HEK293 (cell line): ENCODE measurements at regions not wholly inside any gene's neighbourhood (a gene's known extent, or its start where the extent isn't known, plus 50 kb on each side); places are given as distances from the start of the nearest gene placed in this dataset.

Experiments
- CTCF ChIA-PET: fragments of 350-600 bp; formaldehyde crosslinking; extraction: SDS; loops from one replicate; lab custom pipeline; 2021; ENCODE audit warnings: antibody characterized with exemption; lab: Yijun Ruan, JAX
- POLR2A ChIA-PET: fragments of 300-600 bp; formaldehyde crosslinking; extraction: SDS; loops from one replicate; lab custom pipeline; 2020; ENCODE audit warnings: antibody characterized with exemption, inconsistent platforms; lab: Yijun Ruan, JAX
- H3K27ac ChIP-seq: fragments of 200-500 bp; sonication (Bioruptor generic); 2 replicates; pipeline ENCODE4 v1.5.1; 2014; ENCODE audit warnings: low read depth, low read length, control low read depth, inconsistent platforms; ENCODE audit errors: extremely low read depth
- H3K36me3 ChIP-seq, 2 experiments: fragments of 200-500 bp in 1 of 2; sonication (Bioruptor generic) in 1 of 2; 1 replicate in 1 of 2; 2 replicates in 1 of 2; pipeline ENCODE4 v1.5.1; 2014 to 2017; ENCODE audit warnings: inconsistent platforms in 2 of 2, low read length in 2 of 2; ENCODE audit not compliant: control insufficient read depth in 2 of 2, insufficient read depth in 1 of 2
- H3K4me1 ChIP-seq: fragments of 200-500 bp; sonication (Bioruptor generic); 2 replicates; pipeline ENCODE4 v1.5.1; 2014; ENCODE audit warnings: mild to moderate bottlenecking, low read length, inconsistent platforms; ENCODE audit not compliant: control insufficient read depth, insufficient read depth
- H3K4me3 ChIP-seq: 2 replicates; pipeline ENCODE4 v1.5.1; 2011; ENCODE audit warnings: low read depth, mild to moderate bottlenecking, control low read depth, low read length, moderate library complexity
- H3K9me3 ChIP-seq: fragments of 200-500 bp; sonication (Bioruptor generic); 2 replicates; pipeline ENCODE4 v1.5.1; 2014; ENCODE audit warnings: low read depth, low read length, inconsistent platforms; ENCODE audit not compliant: control insufficient read depth, insufficient read depth
- EGR2 ChIP-seq: fragments of 450-650 bp; formaldehyde crosslinking; IDR thresholded peaks from 2 replicates; pipeline ENCODE4 v1.5.1; 2016; ENCODE audit warnings: low read depth, missing biosample characterization, missing genetic modification characterization
- FEZF1 ChIP-seq: fragments of 450-650 bp; formaldehyde crosslinking; IDR thresholded peaks from 2 replicates; pipeline ENCODE4 v1.5.1; 2016; ENCODE audit warnings: missing biosample characterization, missing genetic modification characterization
- MYNN ChIP-seq: fragments of 450-650 bp; formaldehyde crosslinking; IDR thresholded peaks from 2 replicates; pipeline ENCODE4 v1.5.1; 2016; ENCODE audit warnings: missing biosample characterization, missing genetic modification characterization, borderline replicate concordance
- MZF1 ChIP-seq: fragments of 450-650 bp; formaldehyde crosslinking; IDR thresholded peaks from 2 replicates; pipeline ENCODE4 v1.5.1; 2017; ENCODE audit warnings: missing biosample characterization, missing genetic modification characterization, borderline replicate concordance
- PRDM6 ChIP-seq: fragments of 450-650 bp; formaldehyde crosslinking; IDR thresholded peaks from 2 replicates; pipeline ENCODE4 v1.5.1; 2017; ENCODE audit warnings: missing biosample characterization, missing genetic modification characterization
- RBAK ChIP-seq: fragments of 450-650 bp; formaldehyde crosslinking; IDR thresholded peaks from 2 replicates; pipeline ENCODE4 v1.5.1; 2016; ENCODE audit warnings: missing biosample characterization, missing genetic modification characterization
- ZBTB17 ChIP-seq: fragments of 450-650 bp; formaldehyde crosslinking; IDR thresholded peaks from 2 replicates; pipeline ENCODE4 v1.5.1; 2016; ENCODE audit warnings: missing biosample characterization, missing genetic modification characterization
- ZBTB21 ChIP-seq: fragments of 450-650 bp; formaldehyde crosslinking; IDR thresholded peaks from 2 replicates; pipeline ENCODE4 v1.5.1; 2017; ENCODE audit warnings: missing biosample characterization, missing genetic modification characterization
- ZNF133 ChIP-seq: fragments of 450-650 bp; formaldehyde crosslinking; IDR thresholded peaks from 2 replicates; pipeline ENCODE4 v1.5.1; 2016; ENCODE audit warnings: missing biosample characterization, missing genetic modification characterization
- ZNF19 ChIP-seq: fragments of 450-650 bp; formaldehyde crosslinking; IDR thresholded peaks from 2 replicates; pipeline ENCODE4; 2016; ENCODE audit warnings: missing biosample characterization, missing genetic modification characterization, low read depth
- ZNF23 ChIP-seq: fragments of 450-650 bp; formaldehyde crosslinking; IDR thresholded peaks from 2 replicates; pipeline ENCODE4 v1.5.1; 2016; ENCODE audit warnings: missing biosample characterization, missing genetic modification characterization, borderline replicate concordance
- ZNF248 ChIP-seq: fragments of 450-650 bp; formaldehyde crosslinking; IDR thresholded peaks from 2 replicates; pipeline ENCODE4 v1.5.1; 2017; ENCODE audit warnings: missing biosample characterization, missing genetic modification characterization
- ZNF473 ChIP-seq: fragments of 450-650 bp; formaldehyde crosslinking; IDR thresholded peaks from 2 replicates; pipeline ENCODE4 v1.5.1; 2017; ENCODE audit warnings: missing biosample characterization, missing genetic modification characterization
- ZNF501 ChIP-seq: fragments of 450-650 bp; formaldehyde crosslinking; IDR thresholded peaks from 2 replicates; pipeline ENCODE4 v1.5.1; 2016; ENCODE audit warnings: missing biosample characterization, missing genetic modification characterization
- ZNF529 ChIP-seq: fragments of 450-650 bp; formaldehyde crosslinking; IDR thresholded peaks from 2 replicates; pipeline ENCODE4 v1.5.1; 2017; ENCODE audit warnings: missing genetic modification characterization, missing biosample characterization; ENCODE audit not compliant: insufficient replicate concordance
- ZNF660 ChIP-seq: fragments of 450-650 bp; IDR thresholded peaks from 2 replicates; pipeline ENCODE4 v1.5.1; 2018; ENCODE audit warnings: missing biosample characterization, mild to moderate bottlenecking, missing genetic modification characterization
- ZNF670 ChIP-seq: fragments of 450-650 bp; formaldehyde crosslinking; IDR thresholded peaks from 2 replicates; pipeline ENCODE4 v1.5.1; 2016; ENCODE audit warnings: missing biosample characterization, missing genetic modification characterization, low read depth
- ZNF830 ChIP-seq: fragments of 450-650 bp; IDR thresholded peaks from 2 replicates; pipeline ENCODE4 v1.5.0; 2018; ENCODE audit warnings: missing biosample characterization, missing genetic modification characterization, low read depth, mild to moderate bottlenecking, moderate library complexity
- ZNF837 ChIP-seq: fragments of 450-650 bp; formaldehyde crosslinking; IDR thresholded peaks from 2 replicates; pipeline ENCODE4 v1.5.1; 2016; ENCODE audit warnings: missing biosample characterization, missing genetic modification characterization
- ZNF843 ChIP-seq: fragments of 450-650 bp; formaldehyde crosslinking; IDR thresholded peaks from 2 replicates; pipeline ENCODE4 v1.5.1; 2016; ENCODE audit warnings: missing biosample characterization, missing genetic modification characterization
- ZXDB ChIP-seq: fragments of 450-650 bp; formaldehyde crosslinking; IDR thresholded peaks from 2 replicates; pipeline ENCODE4 v1.5.1; 2016; ENCODE audit warnings: missing biosample characterization, missing genetic modification characterization
- TF ChIP-seq, protein P1 (sequence below): fragments of 450-650 bp; formaldehyde crosslinking; IDR thresholded peaks from 2 replicates; pipeline ENCODE4 v1.5.1; 2016; ENCODE audit warnings: missing biosample characterization, missing genetic modification characterization, borderline replicate concordance
- TF ChIP-seq, protein P2 (sequence below): fragments of 450-650 bp; IDR thresholded peaks from 2 replicates; pipeline ENCODE4 v1.5.1; 2018; ENCODE audit warnings: missing biosample characterization, mild to moderate bottlenecking, missing genetic modification characterization

GRCh38 chr3:106399761-106400160 lies 530.9 kb upstream of the CBLB start (continued):
- no peak for TF ChIP-seq MZF1 (tag by site-specific recombination)
- TF ChIP-seq ZNF133 (tag by site-specific recombination): no peak
- TF ChIP-seq RBAK: no peak
- TF ChIP-seq ZNF473 (tag by site-specific recombination): no peak
- no peak for TF ChIP-seq ZNF837
- no peak for TF ChIP-seq ZNF19
- TF ChIP-seq ZNF830 (tag by site-specific recombination): no peak
- no peak for TF ChIP-seq EGR2 (tag by site-specific recombination)
- TF ChIP-seq ZNF529: no peak
- TF ChIP-seq MYNN (tag by site-specific recombination): no peak
- TF ChIP-seq ZNF660 (tag by site-specific recombination): no peak

DNA sequence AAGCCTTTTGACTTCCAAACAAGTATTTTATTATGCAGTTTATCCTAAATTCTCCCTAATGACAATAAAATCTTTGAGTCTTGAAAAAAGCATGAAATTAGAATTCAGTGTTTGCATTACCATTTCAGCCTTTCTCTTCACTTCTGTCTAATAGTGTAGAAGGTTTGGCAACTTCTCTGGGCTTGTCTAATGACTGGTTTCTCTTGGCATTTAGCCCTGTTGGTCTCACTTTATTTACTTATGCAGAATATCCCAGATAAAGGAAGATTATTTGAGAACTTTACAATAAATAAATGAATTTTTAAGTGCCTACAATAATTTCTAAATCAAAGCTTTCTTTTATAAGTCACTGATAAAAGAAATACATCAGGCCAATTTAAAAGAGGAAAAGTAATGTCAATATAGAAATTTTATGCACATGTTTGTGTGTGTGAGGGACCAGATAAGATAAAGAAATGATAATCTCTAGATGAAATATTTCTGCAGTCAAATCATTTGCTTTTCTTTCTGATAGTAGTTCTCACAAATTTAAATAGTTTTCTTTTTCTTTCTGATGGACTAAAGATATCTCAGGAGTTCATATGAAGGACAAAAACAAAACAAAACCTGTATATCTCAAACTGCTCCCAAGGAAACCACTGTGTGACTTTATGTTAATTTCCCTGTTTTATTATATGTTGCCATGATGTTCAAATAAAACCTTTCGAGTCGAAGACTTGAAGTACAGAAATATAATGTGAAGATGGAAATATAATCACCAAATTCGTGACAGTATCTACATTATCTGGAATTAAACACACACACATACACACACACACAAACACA lies 533.1 kb upstream of the CBLB start:
- H3K36me3 ChIP-seq: no peaks in the 10 kb centered on the region
- H3K27ac ChIP-seq: no peak overlapping the region
- CTCF ChIA-PET: no interaction called here
- POLR2A ChIA-PET: no interaction called here
- H3K4me3 ChIP-seq: no peak overlapping the region
- TF ChIP-seq PRDM6 (tag by site-specific recombination): peak; percentile 47; the same call in 1 of the 2 replicates
- TF ChIP-seq FEZF1 (tag by site-specific recombination): peak; percentile 34; the same call in 1 of the 2 replicates
- no peak for TF ChIP-seq ZNF830 (tag by site-specific recombination)
- TF ChIP-seq ZXDB (tag by site-specific recombination): peak; percentile 45; the same call in 1 of the 2 replicates
- peak; percentile 64; the same call in 1 of the 2 replicates for TF ChIP-seq ZNF843 (tag by site-specific recombination)
- H3K4me1 ChIP-seq: no peaks in the 10 kb centered on the region
- no peaks in the 10 kb centered on the region for H3K9me3 ChIP-seq

GRCh38 chr3:106403371-106404145 lies 534.7 kb upstream of the CBLB start:
- POLR2A ChIA-PET: no interaction called here

More at GRCh38 chr3:106403371-106404145, 534.7 kb upstream of the CBLB start:
- Histone ChIP-seq H3K4me1 (no peaks in the 10 kb centered on the region), H3K4me3 (no peak overlapping the region), H3K27ac (no peak overlapping the region), H3K36me3 (no peaks in the 10 kb centered on the region), H3K9me3 (no peaks in the 10 kb centered on the region)
- CTCF ChIA-PET: no interaction called here
- no peak for TF ChIP-seq ZNF248 (tag by site-specific recombination)
- TF ChIP-seq ZNF23: no peak
- TF ChIP-seq, protein P1, sequence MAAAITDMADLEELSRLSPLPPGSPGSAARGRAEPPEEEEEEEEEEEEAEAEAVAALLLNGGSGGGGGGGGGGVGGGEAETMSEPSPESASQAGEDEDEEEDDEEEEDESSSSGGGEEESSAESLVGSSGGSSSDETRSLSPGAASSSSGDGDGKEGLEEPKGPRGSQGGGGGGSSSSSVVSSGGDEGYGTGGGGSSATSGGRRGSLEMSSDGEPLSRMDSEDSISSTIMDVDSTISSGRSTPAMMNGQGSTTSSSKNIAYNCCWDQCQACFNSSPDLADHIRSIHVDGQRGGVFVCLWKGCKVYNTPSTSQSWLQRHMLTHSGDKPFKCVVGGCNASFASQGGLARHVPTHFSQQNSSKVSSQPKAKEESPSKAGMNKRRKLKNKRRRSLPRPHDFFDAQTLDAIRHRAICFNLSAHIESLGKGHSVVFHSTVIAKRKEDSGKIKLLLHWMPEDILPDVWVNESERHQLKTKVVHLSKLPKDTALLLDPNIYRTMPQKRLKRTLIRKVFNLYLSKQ: no peak
- TF ChIP-seq ZBTB21: no peak
- no peak for TF ChIP-seq ZNF670 (tag by site-specific recombination)
- no peak for TF ChIP-seq PRDM6 (tag by site-specific recombination)
- no peak for TF ChIP-seq ZNF501 (tag by site-specific recombination)
- no peak for TF ChIP-seq RBAK
- no peak for TF ChIP-seq ZBTB17
- TF ChIP-seq, protein P2, sequence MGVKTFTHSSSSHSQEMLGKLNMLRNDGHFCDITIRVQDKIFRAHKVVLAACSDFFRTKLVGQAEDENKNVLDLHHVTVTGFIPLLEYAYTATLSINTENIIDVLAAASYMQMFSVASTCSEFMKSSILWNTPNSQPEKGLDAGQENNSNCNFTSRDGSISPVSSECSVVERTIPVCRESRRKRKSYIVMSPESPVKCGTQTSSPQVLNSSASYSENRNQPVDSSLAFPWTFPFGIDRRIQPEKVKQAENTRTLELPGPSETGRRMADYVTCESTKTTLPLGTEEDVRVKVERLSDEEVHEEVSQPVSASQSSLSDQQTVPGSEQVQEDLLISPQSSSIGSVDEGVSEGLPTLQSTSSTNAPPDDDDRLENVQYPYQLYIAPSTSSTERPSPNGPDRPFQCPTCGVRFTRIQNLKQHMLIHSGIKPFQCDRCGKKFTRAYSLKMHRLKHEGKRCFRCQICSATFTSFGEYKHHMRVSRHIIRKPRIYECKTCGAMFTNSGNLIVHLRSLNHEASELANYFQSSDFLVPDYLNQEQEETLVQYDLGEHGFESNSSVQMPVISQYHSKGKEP: no peak
